ENCODE measurements at regions not wholly inside any gene's neighbourhood (a gene's known extent, or its start where the extent isn't known, plus 50 kb on each side); places are given as distances from the start of the nearest gene placed in this dataset.

DNA sequence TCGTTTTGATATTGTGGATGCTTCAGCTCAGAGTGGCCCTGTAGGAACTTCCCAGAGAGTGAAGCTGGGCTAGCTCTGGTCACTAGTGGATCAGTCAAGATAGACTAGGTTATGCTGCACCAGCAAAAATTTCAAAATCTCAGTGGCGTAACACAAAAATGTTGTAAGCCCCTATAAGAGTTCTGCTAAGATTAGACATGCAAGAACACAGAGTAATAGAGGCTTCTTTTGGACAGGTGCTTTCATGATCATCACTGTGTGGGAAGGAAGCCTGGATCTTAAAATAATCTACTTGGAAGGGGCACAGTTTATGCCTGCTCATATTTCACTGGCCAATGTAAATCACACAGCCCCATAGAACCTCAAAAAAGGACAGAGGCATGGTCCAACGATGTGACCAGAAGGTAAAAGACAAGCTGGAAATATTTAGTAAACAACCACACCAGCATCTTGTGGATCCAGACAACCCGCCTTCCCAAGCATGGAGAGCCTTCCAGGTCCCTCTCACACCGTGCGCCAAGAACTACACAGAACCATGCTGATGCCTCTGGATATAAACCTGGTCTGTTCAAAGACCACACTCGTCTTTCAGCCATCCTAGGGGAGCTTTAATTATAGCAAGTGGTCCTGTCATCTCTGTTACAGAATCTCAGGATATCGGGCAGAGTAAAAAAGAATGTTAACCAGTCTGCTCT, 554.3 kb downstream of the EPHB1 start:
- DNase-seq (no peak), ATAC-seq (no peak)
- intact Hi-C loops (cut with DNase I, micrococcal nuclease): no loop called here
- Histone ChIP-seq H3K4me3 (no peak overlapping the region), H3K4me1 (ENCODE audit: low read depth) (no peaks in the 10 kb centered on the region), H3K9me3 (no peaks in the 10 kb centered on the region), H3K36me3 (ENCODE audit: low read depth) (no peaks in the 10 kb centered on the region)
- TF ChIP-seq, protein P1, sequence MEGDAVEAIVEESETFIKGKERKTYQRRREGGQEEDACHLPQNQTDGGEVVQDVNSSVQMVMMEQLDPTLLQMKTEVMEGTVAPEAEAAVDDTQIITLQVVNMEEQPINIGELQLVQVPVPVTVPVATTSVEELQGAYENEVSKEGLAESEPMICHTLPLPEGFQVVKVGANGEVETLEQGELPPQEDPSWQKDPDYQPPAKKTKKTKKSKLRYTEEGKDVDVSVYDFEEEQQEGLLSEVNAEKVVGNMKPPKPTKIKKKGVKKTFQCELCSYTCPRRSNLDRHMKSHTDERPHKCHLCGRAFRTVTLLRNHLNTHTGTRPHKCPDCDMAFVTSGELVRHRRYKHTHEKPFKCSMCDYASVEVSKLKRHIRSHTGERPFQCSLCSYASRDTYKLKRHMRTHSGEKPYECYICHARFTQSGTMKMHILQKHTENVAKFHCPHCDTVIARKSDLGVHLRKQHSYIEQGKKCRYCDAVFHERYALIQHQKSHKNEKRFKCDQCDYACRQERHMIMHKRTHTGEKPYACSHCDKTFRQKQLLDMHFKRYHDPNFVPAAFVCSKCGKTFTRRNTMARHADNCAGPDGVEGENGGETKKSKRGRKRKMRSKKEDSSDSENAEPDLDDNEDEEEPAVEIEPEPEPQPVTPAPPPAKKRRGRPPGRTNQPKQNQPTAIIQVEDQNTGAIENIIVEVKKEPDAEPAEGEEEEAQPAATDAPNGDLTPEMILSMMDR (IDR thresholded peaks at IDR 0.05): no peak

DNA sequence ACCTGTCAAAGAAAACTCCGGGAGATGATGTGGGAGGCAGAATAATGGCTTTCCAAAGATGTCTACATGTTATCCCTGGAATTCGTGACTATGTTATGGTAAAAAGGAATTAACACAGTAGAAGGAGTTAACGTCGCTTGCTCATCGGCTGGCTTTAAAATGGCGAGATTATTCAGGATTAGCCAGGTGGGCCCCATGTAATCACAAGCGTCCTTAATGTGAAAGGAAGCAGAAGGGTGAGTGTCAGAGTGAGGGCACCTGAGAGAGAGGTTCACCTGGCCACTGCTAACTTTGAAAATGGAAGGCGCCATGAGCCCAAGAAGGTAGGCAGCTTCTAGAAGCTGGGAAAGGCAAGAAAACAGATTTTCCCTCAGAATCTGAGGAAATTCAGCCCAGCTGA, 557.2 kb downstream of the EPHB1 start:
- DNase-seq (no peak), ATAC-seq (no peak)
- intact Hi-C loops (cut with DNase I, micrococcal nuclease): no loop called here
- Histone ChIP-seq H3K4me3 (no peak overlapping the region), H3K9me3 (no peaks in the 10 kb centered on the region), H3K36me3 (ENCODE audit: low read depth) (no peaks in the 10 kb centered on the region), H3K4me1 (ENCODE audit: low read depth) (no peaks in the 10 kb centered on the region)
- TF ChIP-seq, protein P1 (IDR thresholded peaks at IDR 0.05): no peak

DNA sequence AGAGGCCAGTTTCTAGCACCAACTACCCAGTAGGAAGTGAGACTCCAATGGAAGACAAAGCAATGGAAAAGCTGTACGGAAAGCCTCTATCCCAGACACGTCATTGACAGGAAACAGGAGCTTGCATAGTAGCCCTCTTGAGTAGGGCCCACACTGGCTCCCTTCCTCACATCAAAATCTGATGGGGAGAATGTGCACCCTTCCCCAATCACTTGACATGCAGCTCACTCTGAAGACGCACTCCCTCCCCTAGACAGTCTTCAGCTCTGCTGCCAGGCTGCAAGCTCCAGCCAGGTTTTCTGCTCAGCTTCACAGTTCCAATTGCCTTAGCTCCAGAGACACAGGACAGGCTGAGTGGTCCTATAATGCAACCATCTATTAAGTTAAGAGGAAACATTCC, 567.8 kb downstream of the EPHB1 start:
- no peaks in the 10 kb centered on the region for H3K9me3 ChIP-seq
- H3K4me1 ChIP-seq (ENCODE audit: low read depth): no peaks in the 10 kb centered on the region
- DNase-seq (no peak), ATAC-seq (no peak)
- intact Hi-C loops (cut with DNase I, micrococcal nuclease): no loop called here
- no peak overlapping the region for H3K4me3 ChIP-seq
- no peaks in the 10 kb centered on the region for H3K36me3 ChIP-seq (ENCODE audit: low read depth)
- TF ChIP-seq, protein P1 (IDR thresholded peaks at IDR 0.05): no peak

DNA sequence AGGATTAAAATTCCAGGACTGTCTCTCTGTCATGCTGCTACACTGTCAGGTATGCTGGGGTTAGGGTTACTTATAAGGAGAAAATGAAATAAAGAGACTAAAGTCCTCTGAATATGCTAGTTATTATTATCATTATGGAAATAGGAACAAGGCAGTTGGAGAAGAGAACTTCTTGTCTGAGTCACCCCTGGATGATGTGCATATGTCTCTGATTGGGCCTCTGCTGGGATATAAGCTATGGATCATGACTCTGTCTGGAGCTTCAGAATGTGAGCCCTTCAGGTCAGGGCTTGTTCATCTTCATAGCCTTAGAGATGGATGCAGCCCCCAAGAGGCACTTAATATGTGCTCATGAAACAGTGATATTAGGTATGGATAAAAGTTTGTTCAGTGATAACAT, 569.6 kb downstream of the EPHB1 start:
- H3K9me3 ChIP-seq: no peaks in the 10 kb centered on the region
- no peak for ATAC-seq
- H3K4me3 ChIP-seq: no peak overlapping the region
- DNase-seq: no peak
- intact Hi-C loops (cut with DNase I, micrococcal nuclease): no loop called here
- TF ChIP-seq, protein P1 (IDR thresholded peaks at IDR 0.05): no peak
- no peaks in the 10 kb centered on the region for H3K4me1 ChIP-seq (ENCODE audit: low read depth)
- no peaks in the 10 kb centered on the region for H3K36me3 ChIP-seq (ENCODE audit: low read depth)

DNA sequence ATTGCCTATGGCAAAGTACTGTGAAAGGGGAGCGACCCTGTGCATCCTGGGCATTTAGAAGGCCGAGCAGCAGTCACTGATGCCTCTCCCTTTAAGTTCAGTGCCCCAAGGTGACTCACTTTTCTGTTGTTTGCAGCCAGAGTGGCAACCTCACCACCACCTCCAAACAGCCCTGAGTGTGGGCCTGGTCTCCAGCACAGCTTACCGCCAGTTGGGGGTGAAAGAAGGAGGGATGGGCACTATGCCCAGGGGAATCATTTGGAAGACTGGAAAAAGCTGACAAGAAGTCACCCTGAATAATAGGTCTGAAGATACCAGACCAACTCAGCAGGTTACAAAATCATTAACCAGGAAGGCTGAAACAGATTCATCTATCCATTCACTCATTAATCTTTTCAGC, 571.8 kb downstream of the EPHB1 start:
- no peaks in the 10 kb centered on the region for H3K9me3 ChIP-seq
- intact Hi-C loops (cut with DNase I, micrococcal nuclease): no loop called here
- no peak for DNase-seq
- TF ChIP-seq, protein P1 (IDR thresholded peaks at IDR 0.05): no peak
- H3K4me1 ChIP-seq (ENCODE audit: low read depth): no peaks in the 10 kb centered on the region
- no peak overlapping the region for H3K4me3 ChIP-seq
- H3K36me3 ChIP-seq (ENCODE audit: low read depth): no peaks in the 10 kb centered on the region
- ATAC-seq: no peak

DNA sequence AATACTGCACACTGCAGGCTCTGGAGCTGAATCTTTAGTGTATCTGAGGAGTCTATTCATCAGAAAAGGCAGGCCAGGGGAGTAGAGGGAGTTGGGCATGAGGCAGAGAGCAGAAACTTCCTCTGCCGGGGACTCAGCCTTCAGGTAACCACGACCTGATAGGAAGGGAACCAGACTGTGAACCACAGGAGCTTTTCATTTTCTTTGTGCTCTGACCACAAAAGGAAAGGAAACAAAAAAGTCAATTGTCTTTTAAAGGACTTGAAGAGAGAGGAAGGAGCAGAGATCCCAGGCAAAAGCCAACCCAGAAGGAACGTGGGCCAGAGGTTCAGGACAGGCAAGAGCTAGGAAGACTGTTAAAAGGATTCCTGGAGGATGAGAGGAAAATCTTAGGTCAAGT, 573.3 kb downstream of the EPHB1 start:
- ATAC-seq: no peak
- Histone ChIP-seq H3K9me3 (no peaks in the 10 kb centered on the region), H3K4me1 (ENCODE audit: low read depth) (no peaks in the 10 kb centered on the region), H3K36me3 (ENCODE audit: low read depth) (no peaks in the 10 kb centered on the region), H3K4me3 (no peak overlapping the region)
- TF ChIP-seq, protein P1 (IDR thresholded peaks at IDR 0.05): no peak
- intact Hi-C loops (cut with DNase I, micrococcal nuclease): no loop called here
- no peak for DNase-seq

Data from mucosa of descending colon (tissue), 3 donors.